MM.1S (cell line): ENCODE measurements at regions not wholly inside any gene's neighbourhood (a gene's known extent, or its start where the extent isn't known, plus 50 kb on each side); places are given as distances from the start of the nearest gene placed in this dataset.

Source experiments
- DNase-seq: peaks from one replicate; pipeline ENCODE4 v3.0.0-alpha.2; 2015
- H2AFZ ChIP-seq: fragments of 300-600 bp; sonication (generic); 2 replicates; pipeline ENCODE4 v1.6.0; 2016; ENCODE audit warnings: antibody characterized with exemption, low read length
- H3F3A ChIP-seq: fragments of 300-600 bp; sonication (generic); 2 replicates; pipeline ENCODE4 v1.6.1; 2016; ENCODE audit warnings: mild to moderate bottlenecking, antibody characterized with exemption, low read length, moderate library complexity, mixed read lengths; ENCODE audit not compliant: insufficient read depth
- H3K27ac ChIP-seq: fragments of 300-600 bp; sonication (generic); 2 replicates; pipeline ENCODE4 v1.5.1; 2016; ENCODE audit warnings: mild to moderate bottlenecking, low read length
- H3K27me3 ChIP-seq: fragments of 300-600 bp; sonication (generic); replicated peaks from 2 replicates; pipeline ENCODE4 v1.6.0; 2016; ENCODE audit warnings: low read length; ENCODE audit not compliant: insufficient read depth
- H3K36me3 ChIP-seq: fragments of 300-600 bp; sonication (generic); replicated peaks from 2 replicates; pipeline ENCODE4 v1.6.1; 2016; ENCODE audit warnings: mild to moderate bottlenecking, low read length, mixed read lengths; ENCODE audit not compliant: insufficient read depth
- H3K4me1 ChIP-seq: fragments of 300-600 bp; sonication (generic); 2 replicates; pipeline ENCODE4 v1.6.1; 2016; ENCODE audit warnings: low read length, mixed read lengths
- H3K4me2 ChIP-seq: fragments of 300-600 bp; sonication (generic); 2 replicates; pipeline ENCODE4 v1.6.0; 2016; ENCODE audit warnings: low read depth, low read length
- H3K4me3 ChIP-seq: fragments of 300-600 bp; sonication (generic); 2 replicates; pipeline ENCODE4 v1.5.1; 2016; ENCODE audit warnings: low read length, mixed read lengths
- H3K79me2 ChIP-seq: fragments of 300-600 bp; sonication (generic); 2 replicates; pipeline ENCODE4 v1.6.1; 2016; ENCODE audit warnings: mixed run types, low read length, mixed read lengths
- H3K9ac ChIP-seq: fragments of 300-600 bp; sonication (generic); 2 replicates; pipeline ENCODE4 v1.6.1; 2016; ENCODE audit warnings: low read length, mixed read lengths
- H3K9me2 ChIP-seq: fragments of 300-600 bp; sonication (generic); replicated peaks from 2 replicates; pipeline ENCODE4 v1.6.1; 2016; ENCODE audit warnings: mild to moderate bottlenecking, low read length, mixed read lengths; ENCODE audit not compliant: insufficient read depth
- H3K9me3 ChIP-seq: fragments of 300-600 bp; sonication (generic); replicated peaks from 2 replicates; pipeline ENCODE4 v1.6.1; 2016; ENCODE audit warnings: mild to moderate bottlenecking, low read length, mixed read lengths; ENCODE audit not compliant: insufficient read depth
- H4K20me1 ChIP-seq: fragments of 300-600 bp; sonication (generic); 2 replicates; pipeline ENCODE4 v1.6.1; 2016; ENCODE audit warnings: mild to moderate bottlenecking, low read length, moderate library complexity, mixed read lengths; ENCODE audit not compliant: insufficient read depth
- EZH2 ChIP-seq: fragments of 300-600 bp; sonication (generic); optimal IDR thresholded peaks from 2 replicates; pipeline ENCODE3; 2017; ENCODE audit warnings: low read depth, mild to moderate bottlenecking, antibody characterized with exemption, low read length, mixed read lengths
- EZH2phosphoT487 ChIP-seq: fragments of 300-600 bp; sonication (generic); IDR thresholded peaks from 2 replicates; pipeline ENCODE4 v1.6.1; 2018; ENCODE audit warnings: antibody characterized with exemption, low read length
- TF ChIP-seq, protein P1 (sequence below): fragments of 300-600 bp; sonication (generic); IDR thresholded peaks from 2 replicates; pipeline ENCODE4 v1.5.1; 2016; ENCODE audit warnings: antibody characterized with exemption, low read length, mixed read lengths

DNA sequence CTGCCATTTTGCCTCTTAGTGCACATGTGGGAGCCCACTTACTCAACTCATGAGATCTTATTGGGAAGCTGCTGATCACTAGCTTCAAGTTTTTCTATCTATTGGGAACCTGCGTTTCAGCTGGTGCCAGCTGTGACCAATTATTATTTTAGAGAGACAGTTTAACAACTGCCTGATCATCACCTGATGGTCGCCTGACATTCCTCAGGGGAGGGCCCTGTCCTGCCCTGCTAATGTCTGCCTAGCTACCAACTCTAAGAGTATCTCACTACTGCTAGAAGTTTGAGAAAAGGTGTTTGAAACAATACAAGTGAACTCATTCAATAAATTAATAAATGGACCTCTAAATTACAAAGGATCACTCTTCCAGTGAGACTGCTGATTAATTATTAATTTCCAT lies 95.5 kb downstream of the PCDH7 start:
- no peaks in the 10 kb centered on the region for H3F3A ChIP-seq
- TF ChIP-seq EZH2, result no peak
- TF ChIP-seq, protein P1, sequence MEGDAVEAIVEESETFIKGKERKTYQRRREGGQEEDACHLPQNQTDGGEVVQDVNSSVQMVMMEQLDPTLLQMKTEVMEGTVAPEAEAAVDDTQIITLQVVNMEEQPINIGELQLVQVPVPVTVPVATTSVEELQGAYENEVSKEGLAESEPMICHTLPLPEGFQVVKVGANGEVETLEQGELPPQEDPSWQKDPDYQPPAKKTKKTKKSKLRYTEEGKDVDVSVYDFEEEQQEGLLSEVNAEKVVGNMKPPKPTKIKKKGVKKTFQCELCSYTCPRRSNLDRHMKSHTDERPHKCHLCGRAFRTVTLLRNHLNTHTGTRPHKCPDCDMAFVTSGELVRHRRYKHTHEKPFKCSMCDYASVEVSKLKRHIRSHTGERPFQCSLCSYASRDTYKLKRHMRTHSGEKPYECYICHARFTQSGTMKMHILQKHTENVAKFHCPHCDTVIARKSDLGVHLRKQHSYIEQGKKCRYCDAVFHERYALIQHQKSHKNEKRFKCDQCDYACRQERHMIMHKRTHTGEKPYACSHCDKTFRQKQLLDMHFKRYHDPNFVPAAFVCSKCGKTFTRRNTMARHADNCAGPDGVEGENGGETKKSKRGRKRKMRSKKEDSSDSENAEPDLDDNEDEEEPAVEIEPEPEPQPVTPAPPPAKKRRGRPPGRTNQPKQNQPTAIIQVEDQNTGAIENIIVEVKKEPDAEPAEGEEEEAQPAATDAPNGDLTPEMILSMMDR, result no peak
- TF ChIP-seq EZH2phosphoT487, result no peak
- no peaks in the 10 kb centered on the region for H3K9me2 ChIP-seq
- no peaks in the 10 kb centered on the region for H3K27me3 ChIP-seq
- no peaks in the 10 kb centered on the region for H3K79me2 ChIP-seq
- no peak overlapping the region for H3K27ac ChIP-seq
- no peak for DNase-seq
- H3K4me1 ChIP-seq, result peaks cover 16% of the 10 kb centered on the region
- no peak overlapping the region for H3K9ac ChIP-seq
- H4K20me1 ChIP-seq, result no peaks in the 10 kb centered on the region
- H3K9me3 ChIP-seq, result no peaks in the 10 kb centered on the region
- H3K4me2 ChIP-seq, result no peak overlapping the region
- no peak overlapping the region for H3K4me3 ChIP-seq
- no peak overlapping the region for H2AFZ ChIP-seq
- no peaks in the 10 kb centered on the region for H3K36me3 ChIP-seq

DNA sequence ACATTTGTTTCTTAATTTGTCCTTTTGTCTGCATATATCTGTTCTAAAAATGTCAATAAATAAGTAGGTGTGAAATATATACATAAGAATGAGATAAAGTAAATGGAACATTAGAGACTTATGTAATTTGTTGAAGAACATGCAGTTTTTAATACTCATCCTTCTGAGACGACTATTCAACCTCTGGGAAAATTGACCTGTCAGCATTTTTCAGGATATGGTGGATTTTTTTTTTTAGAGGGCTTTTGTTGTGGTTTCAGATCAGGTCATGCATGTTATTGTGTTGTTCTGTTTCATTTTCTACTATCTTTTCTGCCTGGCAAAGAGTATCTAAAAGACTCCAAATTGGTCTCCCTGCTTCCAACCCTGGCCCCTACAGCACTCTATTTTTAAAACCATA lies 97.3 kb downstream of the PCDH7 start:
- Histone ChIP-seq H2AFZ (peak overlapping the region; percentile 62), H3K4me2 (peak overlapping the region; percentile 50), H3K27ac (peak overlapping the region; percentile 70; the same call in 1 of the 2 replicates), H3K4me1 (peaks cover 16% of the 10 kb centered on the region), H3K36me3 (no peaks in the 10 kb centered on the region), H3K27me3 (no peaks in the 10 kb centered on the region), H3K9ac (peak overlapping the region; percentile 14; the same call in 1 of the 2 replicates), H3F3A (no peaks in the 10 kb centered on the region), H3K9me2 (no peaks in the 10 kb centered on the region), H4K20me1 (no peaks in the 10 kb centered on the region), H3K4me3 (peak overlapping the region; percentile 4), H3K9me3 (no peaks in the 10 kb centered on the region), H3K79me2 (no peaks in the 10 kb centered on the region)
- TF ChIP-seq EZH2phosphoT487 (no peak), EZH2 (no peak)
- TF ChIP-seq, protein P1, result no peak
- peak; percentile 85 for DNase-seq

DNA sequence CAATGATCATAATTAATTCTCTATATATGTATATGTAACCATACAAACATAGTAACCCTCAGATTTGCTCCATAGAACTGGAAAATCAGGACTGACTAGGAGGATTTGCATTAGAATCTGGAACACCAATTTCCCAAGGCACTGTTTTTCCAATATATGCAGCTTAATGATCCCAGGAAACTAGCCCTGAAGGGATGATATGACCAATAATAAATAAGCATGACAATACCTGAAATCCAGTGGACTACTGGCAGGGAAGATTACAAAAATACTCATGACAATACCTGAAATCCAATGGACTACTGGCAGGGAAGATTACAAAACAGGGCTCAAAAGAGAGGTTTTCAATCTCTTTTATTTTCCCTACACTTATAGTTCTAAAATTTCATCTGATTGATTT lies 98.4 kb downstream of the PCDH7 start:
- no peak for TF ChIP-seq EZH2phosphoT487
- TF ChIP-seq EZH2, result no peak
- TF ChIP-seq, protein P1, result no peak
- H3K4me1 ChIP-seq, result peaks cover 16% of the 10 kb centered on the region
- no peak overlapping the region for H3K4me2 ChIP-seq
- no peaks in the 10 kb centered on the region for H4K20me1 ChIP-seq
- no peak overlapping the region for H3K27ac ChIP-seq
- H3F3A ChIP-seq, result no peaks in the 10 kb centered on the region
- DNase-seq, result no peak
- H3K9ac ChIP-seq, result no peak overlapping the region
- H3K36me3 ChIP-seq, result no peaks in the 10 kb centered on the region
- H3K27me3 ChIP-seq, result no peaks in the 10 kb centered on the region
- no peaks in the 10 kb centered on the region for H3K9me2 ChIP-seq
- no peaks in the 10 kb centered on the region for H3K9me3 ChIP-seq
- 0 out of 2 replicates have a peak overlapping the region, but pooled peaks have one; percentile 62 for H2AFZ ChIP-seq
- H3K4me3 ChIP-seq, result no peak overlapping the region
- H3K79me2 ChIP-seq, result no peaks in the 10 kb centered on the region
